ENCODE measurements at regions not wholly inside any gene's neighbourhood (a gene's known extent, or its start where the extent isn't known, plus 50 kb on each side); places are given as distances from the start of the nearest gene placed in this dataset.

DNA sequence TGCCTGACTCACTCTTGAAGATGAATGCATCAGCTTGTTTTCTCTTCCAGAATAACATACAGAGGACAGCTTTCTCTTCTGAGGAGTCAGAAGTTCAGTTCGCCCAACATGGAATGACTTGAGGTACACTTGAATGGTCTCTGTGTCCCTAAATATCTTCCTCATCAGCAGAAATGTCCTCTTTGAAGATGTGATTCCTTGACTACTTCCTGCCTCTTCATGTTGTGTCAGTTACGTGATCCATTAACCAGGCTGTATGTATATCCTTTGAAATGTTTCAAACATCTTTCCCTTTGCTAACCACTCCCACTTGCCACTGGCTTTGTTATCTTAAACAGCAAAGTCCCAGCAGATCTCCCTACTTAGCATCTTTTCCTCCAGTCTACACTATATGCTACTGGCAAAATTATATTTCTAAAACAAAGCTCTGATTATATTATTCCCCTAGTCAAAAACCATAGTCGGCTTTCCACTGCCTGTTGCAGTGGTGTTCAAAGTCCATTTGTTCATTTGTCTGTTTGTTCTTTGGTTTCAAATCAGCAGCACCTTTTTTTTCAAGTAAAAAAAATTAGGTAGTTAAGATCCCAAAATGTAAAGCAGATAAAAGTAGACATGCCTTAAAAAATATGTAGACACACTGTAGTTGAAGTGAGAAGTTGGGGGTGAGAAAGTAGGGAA, 82.1 kb upstream of the PAK3 start:
- no peak for TF ChIP-seq ZNF70 (CRISPR knock-in tag; IDR thresholded peaks at IDR 0.05)
- TF ChIP-seq ZFP3 (CRISPR knock-in tag; IDR thresholded peaks at IDR 0.05) = no peak
- TF ChIP-seq ARNTL (CRISPR knock-in tag; IDR thresholded peaks at IDR 0.05; ENCODE audit: borderline replicate concordance, low read depth) = no peak
- TF ChIP-seq RARB (CRISPR knock-in tag; IDR thresholded peaks at IDR 0.05) = no peak
- TF ChIP-seq, protein P1, sequence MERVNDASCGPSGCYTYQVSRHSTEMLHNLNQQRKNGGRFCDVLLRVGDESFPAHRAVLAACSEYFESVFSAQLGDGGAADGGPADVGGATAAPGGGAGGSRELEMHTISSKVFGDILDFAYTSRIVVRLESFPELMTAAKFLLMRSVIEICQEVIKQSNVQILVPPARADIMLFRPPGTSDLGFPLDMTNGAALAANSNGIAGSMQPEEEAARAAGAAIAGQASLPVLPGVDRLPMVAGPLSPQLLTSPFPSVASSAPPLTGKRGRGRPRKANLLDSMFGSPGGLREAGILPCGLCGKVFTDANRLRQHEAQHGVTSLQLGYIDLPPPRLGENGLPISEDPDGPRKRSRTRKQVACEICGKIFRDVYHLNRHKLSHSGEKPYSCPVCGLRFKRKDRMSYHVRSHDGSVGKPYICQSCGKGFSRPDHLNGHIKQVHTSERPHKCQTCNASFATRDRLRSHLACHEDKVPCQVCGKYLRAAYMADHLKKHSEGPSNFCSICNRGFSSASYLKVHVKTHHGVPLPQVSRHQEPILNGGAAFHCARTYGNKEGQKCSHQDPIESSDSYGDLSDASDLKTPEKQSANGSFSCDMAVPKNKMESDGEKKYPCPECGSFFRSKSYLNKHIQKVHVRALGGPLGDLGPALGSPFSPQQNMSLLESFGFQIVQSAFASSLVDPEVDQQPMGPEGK (CRISPR knock-in tag; IDR thresholded peaks at IDR 0.05; ENCODE audit: borderline replicate concordance) = no peak
- TF ChIP-seq ZNF8 (CRISPR knock-in tag; IDR thresholded peaks at IDR 0.05) = no peak
